Skin epidermis (tissue), 12 donors: ENCODE measurements at regions not wholly inside any gene's neighbourhood (a gene's known extent, or its start where the extent isn't known, plus 50 kb on each side); places are given as distances from the start of the nearest gene placed in this dataset.
"Not testable (repeated sequence)": the region's sequence is repeated elsewhere in the genome, so short reads cannot be mapped to it uniquely, and the experiment has no call there.

Source experiments
- H3K27ac ChIP-seq, 21 experiments: fragments of 200-600 bp; sonication (generic) in 11 of 21; one replicate each; pipeline ENCODE4 v1.5.0; 2020; ENCODE audit warnings: mild to moderate bottlenecking in 3 of 21, inconsistent platforms in 2 of 21, moderate library complexity in 2 of 21
- H3K4me3 ChIP-seq, 7 experiments: fragments of 200-600 bp; sonication (generic) in 2 of 7; one replicate each; pipeline ENCODE4 v1.5.0; 2020; ENCODE audit warnings: inconsistent platforms in 2 of 7, mild to moderate bottlenecking in 2 of 7, moderate library complexity in 1 of 7

- H3K27ac ChIP-seq: no peak overlapping the region
- no peak overlapping the region for H3K4me3 ChIP-seq
Observed at GRCh38 chr5:97475847-97476246, 292.8 kb upstream of the RIOK2 start.

GRCh38 chr5:97476852-97477534 lies 293.9 kb upstream of the RIOK2 start:
- Histone ChIP-seq H3K27ac (no peak overlapping the region), H3K4me3 (no peak overlapping the region)

- Histone ChIP-seq H3K4me3 (no peak overlapping the region), H3K27ac (no peak overlapping the region)
Observed at GRCh38 chr5:97478483-97478882, 295.4 kb upstream of the RIOK2 start.

GRCh38 chr5:97480313-97480712 lies 297.3 kb upstream of the RIOK2 start:
- no peak overlapping the region for H3K27ac ChIP-seq
- H3K4me3 ChIP-seq: no peak overlapping the region

- no peak overlapping the region for H3K27ac ChIP-seq
- no peak overlapping the region for H3K4me3 ChIP-seq
Observed at GRCh38 chr5:97488126-97488668, 305.1 kb upstream of the RIOK2 start.

GRCh38 chr5:97489010-97489840 lies 306.2 kb upstream of the RIOK2 start:
- Histone ChIP-seq H3K27ac (no peak overlapping the region), H3K4me3 (no peak overlapping the region)

GRCh38 chr5:97494465-97494864 lies 311.4 kb upstream of the RIOK2 start:
- no peak overlapping the region for H3K4me3 ChIP-seq
- H3K27ac ChIP-seq: no peak overlapping the region

GRCh38 chr5:97495301-97495700 lies 312.3 kb upstream of the RIOK2 start:
- H3K4me3 ChIP-seq: no peak overlapping the region
- H3K27ac ChIP-seq: no peak overlapping the region

- H3K4me3 ChIP-seq: no peak overlapping the region
- no peak overlapping the region for H3K27ac ChIP-seq
Observed at GRCh38 chr5:97496037-97496436, 313.0 kb upstream of the RIOK2 start.

GRCh38 chr5:97498657-97499056 lies 315.6 kb upstream of the RIOK2 start:
- H3K4me3 ChIP-seq: no peak overlapping the region
- H3K27ac ChIP-seq: no peak overlapping the region

GRCh38 chr5:97499605-97500004 lies 316.6 kb upstream of the RIOK2 start:
- no peak overlapping the region for H3K27ac ChIP-seq

GRCh38 chr5:97501286-97501964 lies 318.4 kb upstream of the RIOK2 start:
- Histone ChIP-seq H3K4me3 (no peak overlapping the region), H3K27ac (no peak overlapping the region)

More at GRCh38 chr5:97499605-97500004, 316.6 kb upstream of the RIOK2 start:
- H3K4me3 ChIP-seq: no peak overlapping the region

- no peak overlapping the region for H3K27ac ChIP-seq
- H3K4me3 ChIP-seq: no peak overlapping the region
Observed at GRCh38 chr5:97501965-97502305, 318.9 kb upstream of the RIOK2 start.

- H3K4me3 ChIP-seq: no peak overlapping the region
- no peak overlapping the region for H3K27ac ChIP-seq
Observed at GRCh38 chr5:97508864-97509263, 325.8 kb upstream of the RIOK2 start.

GRCh38 chr5:97519565-97519964 lies 336.5 kb upstream of the RIOK2 start:
- not testable (repeated sequence) for H3K4me3 ChIP-seq, H3K27ac ChIP-seq

GRCh38 chr5:97523336-97523735 lies 340.3 kb upstream of the RIOK2 start:
- not testable (repeated sequence) for H3K4me3 ChIP-seq, H3K27ac ChIP-seq

GRCh38 chr5:97525780-97526179 lies 342.7 kb upstream of the RIOK2 start:
- H3K4me3 ChIP-seq: no peak overlapping the region
- no peak overlapping the region for H3K27ac ChIP-seq

GRCh38 chr5:97528941-97529340 lies 345.9 kb upstream of the RIOK2 start:
- Histone ChIP-seq H3K27ac (no peak overlapping the region), H3K4me3 (no peak overlapping the region)

GRCh38 chr5:97529354-97529985 lies 346.4 kb upstream of the RIOK2 start:
- no peak overlapping the region for H3K27ac ChIP-seq
- no peak overlapping the region for H3K4me3 ChIP-seq

GRCh38 chr5:97531549-97531948 lies 348.5 kb upstream of the RIOK2 start:
- Histone ChIP-seq H3K4me3 (no peak overlapping the region), H3K27ac (no peak overlapping the region)
